ENCODE measurements at regions not wholly inside any gene's neighbourhood (a gene's known extent, or its start where the extent isn't known, plus 50 kb on each side); places are given as distances from the start of the nearest gene placed in this dataset.

GRCh38 chr22:20641198-20641892 is 132.6 kb upstream of the SERPIND1 start:
- Histone ChIP-seq H3K27me3 (peaks cover 0 to 19% (median 5%) of the 10 kb centered on the region in 3 donors), H3K4me3 (no peak overlapping the region), H3K27ac (no peak overlapping the region), H3K9me3 (no peaks in the 10 kb centered on the region), H3K4me1 (peaks cover 6 to 26% (median 15%) of the 10 kb centered on the region in 4 donors), H3K36me3 (no peaks in the 10 kb centered on the region)
- TF ChIP-seq CTCF (IDR thresholded peaks at IDR 0.05) (no peak), POLR2AphosphoS5 (IDR thresholded peaks at IDR 0.05) (no peak), EP300 (IDR thresholded peaks at IDR 0.05) (no peak), POLR2A (IDR thresholded peaks at IDR 0.05) (no peak)
- DNase-seq = peak in 1 of 2 donors; percentile 35
- intact Hi-C loops (cut with DNase I; ENCODE audit: low total_unique reads) = no loop called here
- WGBS, 5 donors = 32 to 53% (median 36%) methylated on average over 12 of the region's 12 CpGs

GRCh38 chr22:20641919-20642579 is 131.9 kb upstream of the SERPIND1 start:
- WGBS, 5 donors = 46 to 57% (median 50%) methylated on average over 5 of the region's 5 CpGs
- Histone ChIP-seq H3K27me3 (peaks cover 0 to 12% (median 0%) of the 10 kb centered on the region in 3 donors), H3K9me3 (no peaks in the 10 kb centered on the region), H3K4me3 (no peak overlapping the region), H3K27ac (no peak overlapping the region), H3K36me3 (no peaks in the 10 kb centered on the region), H3K4me1 (peaks cover 6 to 26% (median 15%) of the 10 kb centered on the region in 4 donors)
- peak in 1 of 2 donors; percentile 37 for DNase-seq
- TF ChIP-seq POLR2AphosphoS5 (IDR thresholded peaks at IDR 0.05) (no peak), EP300 (IDR thresholded peaks at IDR 0.05) (no peak), POLR2A (IDR thresholded peaks at IDR 0.05) (no peak), CTCF (IDR thresholded peaks at IDR 0.05) (no peak)
- intact Hi-C loops (cut with DNase I; ENCODE audit: low total_unique reads) = no loop called here

- Histone ChIP-seq H3K27ac (no peak overlapping the region), H3K4me3 (no peak overlapping the region), H3K4me1 (peaks cover 6 to 26% (median 13%) of the 10 kb centered on the region in 4 donors), H3K36me3 (no peaks in the 10 kb centered on the region), H3K9me3 (no peaks in the 10 kb centered on the region), H3K27me3 (peaks cover 0 to 12% (median 0%) of the 10 kb centered on the region in 3 donors)
- DNase-seq = no peak
- 90 to 100% (median 90%) methylated on average over 3 of the region's 3 CpGs for WGBS, 5 donors
- intact Hi-C loops (cut with DNase I; ENCODE audit: low total_unique reads) = no loop called here
- TF ChIP-seq POLR2AphosphoS5 (IDR thresholded peaks at IDR 0.05) (no peak), CTCF (IDR thresholded peaks at IDR 0.05) (no peak)
Observed at GRCh38 chr22:20642668-20643179, 131.2 kb upstream of the SERPIND1 start.

- 86 to 90% (median 89%) methylated on average over 3 of the region's 3 CpGs for WGBS, 5 donors
- Histone ChIP-seq H3K27ac (no peak overlapping the region), H3K9me3 (no peaks in the 10 kb centered on the region), H3K36me3 (no peaks in the 10 kb centered on the region), H3K4me1 (peaks cover 6 to 14% (median 8%) of the 10 kb centered on the region in 4 donors), H3K27me3 (peaks cover 0 to 7% (median 0%) of the 10 kb centered on the region in 3 donors), H3K4me3 (no peak overlapping the region)
- TF ChIP-seq CTCF (IDR thresholded peaks at IDR 0.05) = no peak
- TF ChIP-seq POLR2AphosphoS5 (IDR thresholded peaks at IDR 0.05) = no peak
- no peak for TF ChIP-seq EP300 (IDR thresholded peaks at IDR 0.05)
- TF ChIP-seq POLR2A (IDR thresholded peaks at IDR 0.05) = no peak
- intact Hi-C loops (cut with DNase I; ENCODE audit: low total_unique reads) = no loop called here
- no peak for DNase-seq
Observed at GRCh38 chr22:20644071-20644642, 129.8 kb upstream of the SERPIND1 start.
